Panc1 (cell line): ENCODE measurements at regions not wholly inside any gene's neighbourhood (a gene's known extent, or its start where the extent isn't known, plus 50 kb on each side); places are given as distances from the start of the nearest gene placed in this dataset.

Source experiments
- ATAC-seq: fragments of 200-7000 bp; cut with Tn5 transposase; 2 replicates; pipeline ENCODE4 v1.9.1; 2020; ENCODE audit warnings: mild to moderate bottlenecking, moderate library complexity
- BruUV-seq: library from RNA; stranded (reverse); fragments of 400-500 nt; replicated peaks from 2 replicates; lab custom pipeline; 2021; lab: Mats Ljungman, UMichigan
- CTCF ChIA-PET: fragments of 300-600 bp; sonication (Branson Sonifier 250); formaldehyde crosslinking; loops from one replicate; lab custom pipeline; 2022; ENCODE audit warnings: antibody characterized with exemption; lab: Charles Lee
- POLR2A ChIA-PET: fragments of 300-600 bp; sonication (Branson Sonifier 250); formaldehyde crosslinking; loops from one replicate; lab custom pipeline; 2022; ENCODE audit warnings: antibody characterized with exemption; lab: Charles Lee
- DNase-seq: peaks from one replicate; pipeline ENCODE4 v3.0.0-alpha.2; 2010; ENCODE audit warnings: low read depth, low spot score
- H3K27ac ChIP-seq: 2 replicates; pipeline ENCODE4 v1.5.1; 2011; ENCODE audit warnings: mild to moderate bottlenecking, low read length, inconsistent platforms
- H3K27me3 ChIP-seq: fragments of 200-500 bp; sonication (Bioruptor generic); 2 replicates; pipeline ENCODE4 v1.6.0; 2014; ENCODE audit warnings: low read length, inconsistent platforms; ENCODE audit not compliant: control insufficient read depth, insufficient read depth
- H3K36me3 ChIP-seq: fragments of 200-500 bp; sonication (Bioruptor generic); 2 replicates; pipeline ENCODE4 v1.5.1; 2014; ENCODE audit warnings: inconsistent platforms, mild to moderate bottlenecking, low read length, moderate library complexity; ENCODE audit not compliant: control insufficient read depth, insufficient read depth
- H3K4me1 ChIP-seq: 2 replicates; pipeline ENCODE4 v1.5.1; 2011; ENCODE audit warnings: inconsistent platforms, mild to moderate bottlenecking, low read length, moderate library complexity; ENCODE audit not compliant: control insufficient read depth, insufficient read depth
- H3K4me3 ChIP-seq, 2 experiments: 2 replicates each; pipeline ENCODE4 v1.5.1; 2011 to 2012; ENCODE audit warnings: low read depth in 2 of 2, low read length in 2 of 2, mild to moderate bottlenecking in 2 of 2, inconsistent platforms in 1 of 2, moderate library complexity in 1 of 2
- H3K9me3 ChIP-seq: fragments of 200-500 bp; sonication (Bioruptor generic); 2 replicates; pipeline ENCODE4 v1.5.1; 2014; ENCODE audit warnings: low read depth, mild to moderate bottlenecking, inconsistent platforms, low read length, moderate library complexity; ENCODE audit not compliant: control insufficient read depth, insufficient read depth
- POLR2AphosphoS5 ChIP-seq: IDR thresholded peaks from 2 replicates; pipeline ENCODE4 v1.6.1; 2012; ENCODE audit warnings: mild to moderate bottlenecking, low read depth, low read length, moderate library complexity
- REST ChIP-seq, 2 experiments: IDR thresholded peaks; 2 replicates each; pipeline ENCODE4 v1.6.1; 2011 to 2012; ENCODE audit warnings: low read depth in 2 of 2, control low read depth in 1 of 2, low read length in 1 of 2, mild to moderate bottlenecking in 1 of 2, moderate library complexity in 1 of 2; ENCODE audit not compliant: insufficient read depth in 1 of 2
- SIN3A ChIP-seq: IDR thresholded peaks from 2 replicates; pipeline ENCODE4 v1.6.1; 2012; ENCODE audit warnings: low read depth, mild to moderate bottlenecking, low read length, moderate library complexity, borderline replicate concordance; ENCODE audit not compliant: insufficient read depth
- TCF7L2 ChIP-seq: IDR thresholded peaks from 2 replicates; pipeline ENCODE4 v1.6.1; 2011; ENCODE audit warnings: mild to moderate bottlenecking, low read depth, low read length, inconsistent platforms
- in situ Hi-C: cut with HindIII; loops from 2 replicates; pipeline ENCODE4 v1.10.0; 2016; ENCODE audit warnings: low sequenced_read_pairs, low pct_unique_long_range_greater_than_20kb
- intact Hi-C: fragments of 100-400 bp; cut with micrococcal nuclease; formaldehyde crosslinking; loops from one replicate; pipeline ENCODE4 v1.10.0; 2022; ENCODE audit not compliant: unreplicated experiment
- TF ChIP-seq, protein P1 (sequence below): fragments of 450-650 bp; IDR thresholded peaks from 2 replicates; pipeline ENCODE4 v1.5.1; 2017; ENCODE audit warnings: mild to moderate bottlenecking

DNA sequence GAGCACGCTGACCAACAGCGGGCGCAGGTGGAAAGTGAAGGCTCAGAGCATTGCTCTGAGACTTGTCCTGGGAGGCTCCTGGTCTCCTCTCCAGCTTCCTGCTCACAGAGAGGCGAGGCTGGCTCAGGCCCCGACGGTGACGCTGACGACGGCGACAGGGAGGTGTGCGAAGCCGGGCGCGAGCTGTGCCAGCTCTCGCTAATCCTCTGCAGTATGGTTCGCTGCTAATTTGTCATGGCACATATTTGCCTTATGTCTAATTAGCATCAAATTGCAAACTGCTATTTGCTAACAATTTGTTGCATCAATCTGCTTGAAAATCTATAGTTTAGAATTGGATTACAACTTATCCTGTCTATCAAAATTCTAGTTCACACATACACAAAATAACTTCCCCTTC is 469.8 kb upstream of the ZNF507 start:
- Histone ChIP-seq H3K27ac (no peak overlapping the region), H3K9me3 (no peaks in the 10 kb centered on the region), H3K4me3 (no peak overlapping the region), H3K36me3 (no peaks in the 10 kb centered on the region), H3K27me3 (no peaks in the 10 kb centered on the region), H3K4me1 (no peaks in the 10 kb centered on the region)
- no peak for ATAC-seq
- in situ Hi-C loops, result no loop called here
- no peak for TF ChIP-seq SIN3A
- TF ChIP-seq, protein P1, sequence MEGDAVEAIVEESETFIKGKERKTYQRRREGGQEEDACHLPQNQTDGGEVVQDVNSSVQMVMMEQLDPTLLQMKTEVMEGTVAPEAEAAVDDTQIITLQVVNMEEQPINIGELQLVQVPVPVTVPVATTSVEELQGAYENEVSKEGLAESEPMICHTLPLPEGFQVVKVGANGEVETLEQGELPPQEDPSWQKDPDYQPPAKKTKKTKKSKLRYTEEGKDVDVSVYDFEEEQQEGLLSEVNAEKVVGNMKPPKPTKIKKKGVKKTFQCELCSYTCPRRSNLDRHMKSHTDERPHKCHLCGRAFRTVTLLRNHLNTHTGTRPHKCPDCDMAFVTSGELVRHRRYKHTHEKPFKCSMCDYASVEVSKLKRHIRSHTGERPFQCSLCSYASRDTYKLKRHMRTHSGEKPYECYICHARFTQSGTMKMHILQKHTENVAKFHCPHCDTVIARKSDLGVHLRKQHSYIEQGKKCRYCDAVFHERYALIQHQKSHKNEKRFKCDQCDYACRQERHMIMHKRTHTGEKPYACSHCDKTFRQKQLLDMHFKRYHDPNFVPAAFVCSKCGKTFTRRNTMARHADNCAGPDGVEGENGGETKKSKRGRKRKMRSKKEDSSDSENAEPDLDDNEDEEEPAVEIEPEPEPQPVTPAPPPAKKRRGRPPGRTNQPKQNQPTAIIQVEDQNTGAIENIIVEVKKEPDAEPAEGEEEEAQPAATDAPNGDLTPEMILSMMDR, result no peak
- TF ChIP-seq POLR2AphosphoS5, result no peak
- no peak for TF ChIP-seq TCF7L2
- TF ChIP-seq REST (IDR thresholded peaks at IDR 0.05; ENCODE audit: insufficient read depth in 1 of 2, low read depth in 2 of 2, low read length in 1 of 2), result no peak
- BruUV-seq, result no TSS peak
- CTCF ChIA-PET, result no interaction called here
- no peak for DNase-seq
- POLR2A ChIA-PET, result no interaction called here
- intact Hi-C loops, result no loop called here

DNA sequence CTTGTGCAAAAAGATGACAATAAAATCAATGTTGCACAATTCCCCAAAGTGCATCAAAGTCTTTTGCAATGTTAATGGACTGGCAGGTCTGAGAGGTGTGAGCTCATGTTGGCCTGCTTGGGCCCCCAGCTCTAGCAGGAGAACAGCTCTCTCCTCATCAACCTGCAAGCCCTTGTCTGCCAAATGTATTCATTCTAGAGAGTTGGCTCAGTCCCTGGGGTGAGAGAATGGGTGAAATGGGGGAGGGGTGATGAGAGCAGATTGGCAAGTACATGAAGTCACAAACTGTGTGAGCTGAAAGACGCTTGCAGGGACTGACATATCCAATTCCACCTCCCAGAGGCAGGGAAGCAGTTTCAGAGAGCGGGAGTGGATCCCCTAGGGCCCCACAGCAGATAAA is 465.1 kb upstream of the ZNF507 start:
- no peak for DNase-seq
- Histone ChIP-seq H3K36me3 (no peaks in the 10 kb centered on the region), H3K4me3 (no peak overlapping the region), H3K27me3 (peaks cover 6% of the 10 kb centered on the region; the same call in 1 of the 2 replicates), H3K4me1 (no peaks in the 10 kb centered on the region), H3K9me3 (no peaks in the 10 kb centered on the region), H3K27ac (no peak overlapping the region)
- TF ChIP-seq POLR2AphosphoS5 (no peak), SIN3A (no peak), REST (IDR thresholded peaks at IDR 0.05; ENCODE audit: insufficient read depth in 1 of 2, low read depth in 2 of 2, low read length in 1 of 2) (no peak), TCF7L2 (no peak)
- TF ChIP-seq, protein P1, result no peak
- CTCF ChIA-PET, result no interaction called here
- ATAC-seq, result no peak
- intact Hi-C loops, result no loop called here
- POLR2A ChIA-PET, result no interaction called here
- BruUV-seq, result no TSS peak
- in situ Hi-C loops, result no loop called here
